H9 (cell line): ENCODE measurements at regions not wholly inside any gene's neighbourhood (a gene's known extent, or its start where the extent isn't known, plus 50 kb on each side); places are given as distances from the start of the nearest gene placed in this dataset.

Experiments
- DNase-seq: peaks from one replicate; pipeline ENCODE4 v3.0.0-alpha.2; 2017
- H2AFZ ChIP-seq: one replicate; pipeline ENCODE4 v1.6.1; 2013; ENCODE audit warnings: mild to moderate bottlenecking, low read length, control low read depth, moderate library complexity
- H2AK5ac ChIP-seq: 2 replicates; pipeline ENCODE4 v1.6.1; 2013; ENCODE audit warnings: low read length, control low read depth, mixed read lengths; ENCODE audit not compliant: insufficient read length
- H2BK120ac ChIP-seq: one replicate; pipeline ENCODE4 v1.6.1; 2013; ENCODE audit warnings: low read depth, mild to moderate bottlenecking, low read length, control low read depth, inconsistent platforms; ENCODE audit not compliant: poor library complexity, severe bottlenecking
- H2BK12ac ChIP-seq: 2 replicates; pipeline ENCODE4 v1.6.1; 2013; ENCODE audit warnings: low read length, control low read depth, mixed read lengths, low read depth; ENCODE audit not compliant: insufficient read length
- H2BK15ac ChIP-seq: 2 replicates; pipeline ENCODE4 v1.6.1; 2013; ENCODE audit warnings: low read depth, low read length, control low read depth
- H2BK20ac ChIP-seq: one replicate; pipeline ENCODE4 v1.6.1; 2013; ENCODE audit warnings: low read depth, mild to moderate bottlenecking, low read length, control low read depth, inconsistent platforms; ENCODE audit not compliant: poor library complexity, severe bottlenecking
- H2BK5ac ChIP-seq: 2 replicates; pipeline ENCODE4 v1.6.1; 2013; ENCODE audit warnings: low read length, control low read depth, mixed read lengths; ENCODE audit not compliant: insufficient read length
- H3K14ac ChIP-seq: 2 replicates; pipeline ENCODE4 v1.6.1; 2013; ENCODE audit warnings: low read length, control low read depth; ENCODE audit not compliant: insufficient read depth
- H3K18ac ChIP-seq: 2 replicates; pipeline ENCODE4 v1.6.1; 2013; ENCODE audit warnings: low read depth, mild to moderate bottlenecking, mixed read lengths, low read length, control low read depth; ENCODE audit not compliant: insufficient read length
- H3K23ac ChIP-seq: 2 replicates; pipeline ENCODE4 v1.6.1; 2013; ENCODE audit warnings: low read length, control low read depth, mixed read lengths, low read depth; ENCODE audit not compliant: insufficient read length
- H3K23me2 ChIP-seq: 2 replicates; pipeline ENCODE4 v1.6.1; 2013; ENCODE audit warnings: low read depth, mild to moderate bottlenecking, mixed read lengths, low read length, control low read depth; ENCODE audit not compliant: insufficient read length, poor library complexity, severe bottlenecking
- H3K27ac ChIP-seq: 2 replicates; pipeline ENCODE4 v1.5.1; 2013; ENCODE audit warnings: low read length, control low read depth, mixed read lengths, low read depth; ENCODE audit not compliant: insufficient read length
- H3K27me3 ChIP-seq: 2 replicates; pipeline ENCODE4 v1.6.1; 2013; ENCODE audit warnings: low read length, control low read depth, inconsistent platforms; ENCODE audit not compliant: insufficient read depth
- H3K4ac ChIP-seq: 2 replicates; pipeline ENCODE4 v1.6.1; 2013; ENCODE audit warnings: low read depth, mild to moderate bottlenecking, control low read depth, inconsistent platforms, low read length, moderate library complexity
- H3K4me1 ChIP-seq: 2 replicates; pipeline ENCODE4 v1.6.1; 2013; ENCODE audit warnings: low read length, control low read depth, inconsistent platforms; ENCODE audit not compliant: insufficient read depth
- H3K4me2 ChIP-seq: 2 replicates; pipeline ENCODE4 v1.6.1; 2013; ENCODE audit warnings: low read length, control low read depth, mixed read lengths; ENCODE audit not compliant: insufficient read length, insufficient read depth
- H3K56ac ChIP-seq: 2 replicates; pipeline ENCODE4 v1.6.1; 2013; ENCODE audit warnings: low read depth, mild to moderate bottlenecking, mixed read lengths, low read length, control low read depth; ENCODE audit not compliant: insufficient read length
- H3K79me1 ChIP-seq: 2 replicates; pipeline ENCODE4 v1.6.1; 2013; ENCODE audit warnings: low read depth, mild to moderate bottlenecking, moderate library complexity, low read length, control low read depth, inconsistent platforms; ENCODE audit not compliant: insufficient read depth, poor library complexity, severe bottlenecking
- H3K79me2 ChIP-seq: 2 replicates; pipeline ENCODE4 v1.6.1; 2013; ENCODE audit warnings: low read length, control low read depth, inconsistent platforms; ENCODE audit not compliant: insufficient read depth
- H3K9ac ChIP-seq: 2 replicates; pipeline ENCODE4 v1.6.1; 2013; ENCODE audit warnings: low read length, control low read depth, mixed read lengths; ENCODE audit not compliant: insufficient read length; ENCODE audit errors: extremely low read depth
- H3K9me3 ChIP-seq: one replicate; pipeline ENCODE4 v1.6.1; 2013; ENCODE audit warnings: low read depth, low read length, inconsistent platforms; ENCODE audit not compliant: control insufficient read depth
- H3T11ph ChIP-seq: one replicate; pipeline ENCODE4 v1.6.1; 2013; ENCODE audit warnings: mild to moderate bottlenecking, low read length, control low read depth, inconsistent platforms
- H4K20me1 ChIP-seq: one replicate; pipeline ENCODE4 v1.6.1; 2013; ENCODE audit not compliant: control insufficient read depth, insufficient read length, insufficient read depth
- H4K5ac ChIP-seq: 2 replicates; pipeline ENCODE4 v1.6.1; 2013; ENCODE audit warnings: low read depth, mild to moderate bottlenecking, mixed read lengths, low read length, control low read depth; ENCODE audit not compliant: insufficient read length
- H4K8ac ChIP-seq: replicated peaks from 2 replicates; pipeline ENCODE4 v1.6.1; 2013; ENCODE audit warnings: low read length, control low read depth, mixed read lengths, low read depth; ENCODE audit not compliant: insufficient read length
- H4K91ac ChIP-seq: 2 replicates; pipeline ENCODE4 v1.6.1; 2013; ENCODE audit warnings: low read depth, mild to moderate bottlenecking, moderate library complexity, mixed read lengths, low read length, control low read depth; ENCODE audit not compliant: insufficient read length
- H3K27ac Mint-ChIP-seq, 3 experiments: 2 replicates in 2 of 3; 3 replicates in 1 of 3; pipeline ENCODE4 v1.8.0; 2020 to 2021; ENCODE audit warnings: mixed read lengths in 3 of 3, mild to moderate bottlenecking in 1 of 3, moderate library complexity in 1 of 3
- H3K27me3 Mint-ChIP-seq: 2 replicates; pipeline ENCODE4 v1.8.0; 2021; ENCODE audit warnings: low read depth, mild to moderate bottlenecking, moderate library complexity, mixed read lengths
- H3K36me3 Mint-ChIP-seq, 3 experiments: 2 replicates in 2 of 3; 3 replicates in 1 of 3; pipeline ENCODE4 v1.8.0; 2020 to 2021; ENCODE audit warnings: low read depth in 3 of 3, mixed read lengths in 3 of 3; ENCODE audit not compliant: insufficient read depth in 1 of 3
- H3K4me1 Mint-ChIP-seq, 2 experiments: 2 replicates each; pipeline ENCODE4 v1.8.0; 2020; ENCODE audit warnings: mixed read lengths in 2 of 2
- H3K4me3 Mint-ChIP-seq, 2 experiments: 2 replicates in 1 of 2; 3 replicates in 1 of 2; pipeline ENCODE4 v1.8.0; 2020 to 2021; ENCODE audit warnings: mild to moderate bottlenecking in 2 of 2, mixed read lengths in 2 of 2, moderate library complexity in 1 of 2
- H3K9me3 Mint-ChIP-seq, 2 experiments: 2 replicates in 1 of 2; 3 replicates in 1 of 2; pipeline ENCODE4 v1.8.0; 2020; ENCODE audit warnings: mild to moderate bottlenecking in 2 of 2, mixed read lengths in 2 of 2, moderate library complexity in 1 of 2
- CTCF ChIP-seq: fragments of 200-600 bp; sonication (generic); conservative IDR thresholded peaks from 3 replicates; pipeline ENCODE4 v1.8.0; 2021; ENCODE audit warnings: antibody characterized with exemption, mild to moderate bottlenecking
- WGBS: extraction: QIAGEN DNeasy Blood & Tissue Kit; methylation state at CpG from one replicate; pipeline ENCODE4 v1.1.7; 2013; ENCODE audit warnings: missing lambda C conversion rate, low lambda C conversion rate, mixed read lengths; ENCODE audit not compliant: insufficient read length; ENCODE audit errors: extremely low coverage; 5-methylcytosine and 5-hydroxymethylcytosine counted together

GRCh38 chr12:131219670-131220330, 266.1 kb downstream of the ADGRD1 start:
- no peak for TF ChIP-seq CTCF
- no peak overlapping the region for H3K4me3 Mint-ChIP-seq
- Histone ChIP-seq H3K27me3 (no peaks in the 10 kb centered on the region), H3K14ac (no peak overlapping the region; the same call in 1 of the 2 replicates), H3K4me2 (no peak overlapping the region), H3T11ph (no peak overlapping the region), H4K8ac (no peak overlapping the region), H3K79me1 (no peaks in the 10 kb centered on the region), H3K56ac (no peak overlapping the region), H3K27ac (no peak overlapping the region), H3K9me3 (no peaks in the 10 kb centered on the region), H3K4me1 (peaks cover 11% of the 10 kb centered on the region; the same call in 1 of the 2 replicates), H2BK120ac (no peak overlapping the region), H2BK15ac (no peak overlapping the region; the same call in 1 of the 2 replicates), H3K23ac (no peak overlapping the region), H3K79me2 (no peaks in the 10 kb centered on the region), H3K18ac (no peak overlapping the region), H4K20me1 (no peaks in the 10 kb centered on the region), H4K91ac (no peak overlapping the region), H2BK12ac (no peak overlapping the region), H3K9ac (no peak overlapping the region), H2BK5ac (no peak overlapping the region), H2BK20ac (no peak overlapping the region), H3K4ac (no peak overlapping the region), H2AK5ac (no peak overlapping the region), H4K5ac (no peak overlapping the region), H2AFZ (no peak overlapping the region), H3K23me2 (no peaks in the 10 kb centered on the region)
- peaks cover 24 to 40% of the 10 kb centered on the region in 2 experiments for H3K4me1 Mint-ChIP-seq
- H3K27me3 Mint-ChIP-seq = peaks cover 6% of the 10 kb centered on the region
- no CpG with 5 or more reads among the region's 11 CpGs for WGBS
- H3K9me3 Mint-ChIP-seq = peaks cover 0 to under 1% of the 10 kb centered on the region in 2 experiments; a peak in 1 of 5 replicates
- H3K27ac Mint-ChIP-seq = no peak overlapping the region
- no peaks in the 10 kb centered on the region for H3K36me3 Mint-ChIP-seq
- DNase-seq = no peak
